ENCODE measurements at regions not wholly inside any gene's neighbourhood (a gene's known extent, or its start where the extent isn't known, plus 50 kb on each side); places are given as distances from the start of the nearest gene placed in this dataset.

DNA sequence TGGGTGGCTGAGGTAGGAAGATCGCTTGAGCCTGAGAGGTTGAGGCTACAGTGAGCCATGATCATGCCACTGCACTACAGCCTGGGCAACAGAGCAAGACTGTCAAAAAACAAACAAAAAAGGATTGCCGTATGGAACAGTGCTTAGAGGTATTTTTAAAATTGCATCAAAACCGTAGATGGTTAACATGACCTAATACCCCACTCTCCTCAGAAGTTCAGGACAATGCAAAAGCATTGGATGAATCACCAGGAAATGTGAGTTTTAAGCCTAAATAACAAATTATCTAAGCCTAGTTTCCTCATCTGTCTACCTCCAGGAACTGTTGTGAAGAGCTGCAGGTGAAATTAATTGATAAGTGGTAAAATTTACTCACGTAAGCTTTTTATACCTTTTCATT lies 123.8 kb upstream of the ID4 start:
- intact Hi-C loops (cut with micrococcal nuclease): no loop called here
- BruUV-seq (replicated peaks): no TSS peak
- no peak overlapping the region for H2AFZ ChIP-seq (ENCODE audit: low read depth, low read length, poor library complexity, severe bottlenecking)
- ChIA-PET CTCF (no interaction called here), POLR2A (no interaction called here), RAD21 (ENCODE audit: low non-redundant PET in 1 of 2, low total read pairs in 2 of 2, uncharacterized antibody in 2 of 2, unreplicated experiment in 2 of 2) (no interaction called here)
- H3K36me3 ChIP-seq (ENCODE audit: control insufficient read depth in 1 of 2, insufficient read depth in 2 of 2, low read length in 2 of 2): no peaks in the 10 kb centered on the region
- TF ChIP-seq CEBPB (IDR thresholded peaks at IDR 0.05; ENCODE audit: low read depth): no peak
- TF ChIP-seq EZH2 (IDR thresholded peaks at IDR 0.05): no peak
- no peak for TF ChIP-seq EGR1 (IDR thresholded peaks at IDR 0.05; ENCODE audit: low read depth)
- TF ChIP-seq, protein P1, sequence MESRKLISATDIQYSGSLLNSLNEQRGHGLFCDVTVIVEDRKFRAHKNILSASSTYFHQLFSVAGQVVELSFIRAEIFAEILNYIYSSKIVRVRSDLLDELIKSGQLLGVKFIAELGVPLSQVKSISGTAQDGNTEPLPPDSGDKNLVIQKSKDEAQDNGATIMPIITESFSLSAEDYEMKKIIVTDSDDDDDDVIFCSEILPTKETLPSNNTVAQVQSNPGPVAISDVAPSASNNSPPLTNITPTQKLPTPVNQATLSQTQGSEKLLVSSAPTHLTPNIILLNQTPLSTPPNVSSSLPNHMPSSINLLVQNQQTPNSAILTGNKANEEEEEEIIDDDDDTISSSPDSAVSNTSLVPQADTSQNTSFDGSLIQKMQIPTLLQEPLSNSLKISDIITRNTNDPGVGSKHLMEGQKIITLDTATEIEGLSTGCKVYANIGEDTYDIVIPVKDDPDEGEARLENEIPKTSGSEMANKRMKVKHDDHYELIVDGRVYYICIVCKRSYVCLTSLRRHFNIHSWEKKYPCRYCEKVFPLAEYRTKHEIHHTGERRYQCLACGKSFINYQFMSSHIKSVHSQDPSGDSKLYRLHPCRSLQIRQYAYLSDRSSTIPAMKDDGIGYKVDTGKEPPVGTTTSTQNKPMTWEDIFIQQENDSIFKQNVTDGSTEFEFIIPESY (IDR thresholded peaks at IDR 0.05; ENCODE audit: extremely low read depth, insufficient replicate concordance, low read length): no peak
- TF ChIP-seq SIN3A (IDR thresholded peaks at IDR 0.05; ENCODE audit: low read depth): no peak
- no peak for TF ChIP-seq POLR2A (IDR thresholded peaks at IDR 0.05; ENCODE audit: borderline replicate concordance, extremely low read depth, insufficient read depth, insufficient read length)
- TF ChIP-seq TCF7L2 (IDR thresholded peaks at IDR 0.05; ENCODE audit: borderline replicate concordance, extremely low read depth, insufficient read depth, insufficient read length): no peak
- TF ChIP-seq, protein P2, sequence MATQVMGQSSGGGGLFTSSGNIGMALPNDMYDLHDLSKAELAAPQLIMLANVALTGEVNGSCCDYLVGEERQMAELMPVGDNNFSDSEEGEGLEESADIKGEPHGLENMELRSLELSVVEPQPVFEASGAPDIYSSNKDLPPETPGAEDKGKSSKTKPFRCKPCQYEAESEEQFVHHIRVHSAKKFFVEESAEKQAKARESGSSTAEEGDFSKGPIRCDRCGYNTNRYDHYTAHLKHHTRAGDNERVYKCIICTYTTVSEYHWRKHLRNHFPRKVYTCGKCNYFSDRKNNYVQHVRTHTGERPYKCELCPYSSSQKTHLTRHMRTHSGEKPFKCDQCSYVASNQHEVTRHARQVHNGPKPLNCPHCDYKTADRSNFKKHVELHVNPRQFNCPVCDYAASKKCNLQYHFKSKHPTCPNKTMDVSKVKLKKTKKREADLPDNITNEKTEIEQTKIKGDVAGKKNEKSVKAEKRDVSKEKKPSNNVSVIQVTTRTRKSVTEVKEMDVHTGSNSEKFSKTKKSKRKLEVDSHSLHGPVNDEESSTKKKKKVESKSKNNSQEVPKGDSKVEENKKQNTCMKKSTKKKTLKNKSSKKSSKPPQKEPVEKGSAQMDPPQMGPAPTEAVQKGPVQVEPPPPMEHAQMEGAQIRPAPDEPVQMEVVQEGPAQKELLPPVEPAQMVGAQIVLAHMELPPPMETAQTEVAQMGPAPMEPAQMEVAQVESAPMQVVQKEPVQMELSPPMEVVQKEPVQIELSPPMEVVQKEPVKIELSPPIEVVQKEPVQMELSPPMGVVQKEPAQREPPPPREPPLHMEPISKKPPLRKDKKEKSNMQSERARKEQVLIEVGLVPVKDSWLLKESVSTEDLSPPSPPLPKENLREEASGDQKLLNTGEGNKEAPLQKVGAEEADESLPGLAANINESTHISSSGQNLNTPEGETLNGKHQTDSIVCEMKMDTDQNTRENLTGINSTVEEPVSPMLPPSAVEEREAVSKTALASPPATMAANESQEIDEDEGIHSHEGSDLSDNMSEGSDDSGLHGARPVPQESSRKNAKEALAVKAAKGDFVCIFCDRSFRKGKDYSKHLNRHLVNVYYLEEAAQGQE (IDR thresholded peaks at IDR 0.05; ENCODE audit: low read depth): no peak
- no peak for TF ChIP-seq FOSL1 (IDR thresholded peaks at IDR 0.05; ENCODE audit: low read depth)
- no peak for TF ChIP-seq RAD21 (IDR thresholded peaks at IDR 0.05; ENCODE audit: low read depth)
- no peak for TF ChIP-seq EZH2phosphoT487 (IDR thresholded peaks at IDR 0.05; ENCODE audit: borderline replicate concordance)
- TF ChIP-seq ZFX (IDR thresholded peaks at IDR 0.05): no peak
- no peak for TF ChIP-seq YY1 (IDR thresholded peaks at IDR 0.05; ENCODE audit: extremely low read depth, insufficient replicate concordance, low read depth, low read length)
- TF ChIP-seq, protein P3, sequence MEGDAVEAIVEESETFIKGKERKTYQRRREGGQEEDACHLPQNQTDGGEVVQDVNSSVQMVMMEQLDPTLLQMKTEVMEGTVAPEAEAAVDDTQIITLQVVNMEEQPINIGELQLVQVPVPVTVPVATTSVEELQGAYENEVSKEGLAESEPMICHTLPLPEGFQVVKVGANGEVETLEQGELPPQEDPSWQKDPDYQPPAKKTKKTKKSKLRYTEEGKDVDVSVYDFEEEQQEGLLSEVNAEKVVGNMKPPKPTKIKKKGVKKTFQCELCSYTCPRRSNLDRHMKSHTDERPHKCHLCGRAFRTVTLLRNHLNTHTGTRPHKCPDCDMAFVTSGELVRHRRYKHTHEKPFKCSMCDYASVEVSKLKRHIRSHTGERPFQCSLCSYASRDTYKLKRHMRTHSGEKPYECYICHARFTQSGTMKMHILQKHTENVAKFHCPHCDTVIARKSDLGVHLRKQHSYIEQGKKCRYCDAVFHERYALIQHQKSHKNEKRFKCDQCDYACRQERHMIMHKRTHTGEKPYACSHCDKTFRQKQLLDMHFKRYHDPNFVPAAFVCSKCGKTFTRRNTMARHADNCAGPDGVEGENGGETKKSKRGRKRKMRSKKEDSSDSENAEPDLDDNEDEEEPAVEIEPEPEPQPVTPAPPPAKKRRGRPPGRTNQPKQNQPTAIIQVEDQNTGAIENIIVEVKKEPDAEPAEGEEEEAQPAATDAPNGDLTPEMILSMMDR (IDR thresholded peaks at IDR 0.05 in 2 of 3, conservative IDR thresholded peaks at IDR 0.05 in 1 of 3; ENCODE audit: borderline replicate concordance in 1 of 3, insufficient read depth in 1 of 3, low read depth in 2 of 3, low read length in 2 of 3): no peak
- no peak for TF ChIP-seq SP1 (IDR thresholded peaks at IDR 0.05; ENCODE audit: low read depth)
- no peak for TF ChIP-seq ZNF274 (IDR thresholded peaks at IDR 0.05; ENCODE audit: low read depth, low read length)
- no peak for TF ChIP-seq ELF1 (IDR thresholded peaks at IDR 0.05; ENCODE audit: borderline replicate concordance, low read depth)
- TF ChIP-seq, protein P4, sequence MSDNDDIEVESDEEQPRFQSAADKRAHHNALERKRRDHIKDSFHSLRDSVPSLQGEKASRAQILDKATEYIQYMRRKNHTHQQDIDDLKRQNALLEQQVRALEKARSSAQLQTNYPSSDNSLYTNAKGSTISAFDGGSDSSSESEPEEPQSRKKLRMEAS (IDR thresholded peaks at IDR 0.05): no peak
- TF ChIP-seq, protein P5, sequence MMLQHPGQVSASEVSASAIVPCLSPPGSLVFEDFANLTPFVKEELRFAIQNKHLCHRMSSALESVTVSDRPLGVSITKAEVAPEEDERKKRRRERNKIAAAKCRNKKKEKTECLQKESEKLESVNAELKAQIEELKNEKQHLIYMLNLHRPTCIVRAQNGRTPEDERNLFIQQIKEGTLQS (IDR thresholded peaks at IDR 0.05): no peak
- no peak for TF ChIP-seq SRF (IDR thresholded peaks at IDR 0.05; ENCODE audit: low read depth)
- no peak for DNase-seq (ENCODE audit: low read depth, low spot score)
- peaks cover 21 to 23% of the 10 kb centered on the region in 2 experiments for H3K4me1 ChIP-seq (ENCODE audit: control insufficient read depth in 1 of 2, insufficient read depth in 2 of 2, low read length in 2 of 2)
- H3K4me2 ChIP-seq (ENCODE audit: low read length): no peak overlapping the region
- H3K9ac ChIP-seq (ENCODE audit: low read length): no peak overlapping the region
- H3K9me2 ChIP-seq (ENCODE audit: insufficient read depth): no peaks in the 10 kb centered on the region
- H4K20me1 ChIP-seq (ENCODE audit: insufficient read depth): no peaks in the 10 kb centered on the region
- no peaks in the 10 kb centered on the region for H3K27me3 ChIP-seq (ENCODE audit: insufficient read depth, low read length)
- H3K4me3 ChIP-seq (replicated peaks in 1 of 2; ENCODE audit: low read depth in 1 of 2, low read length in 2 of 2): no peak overlapping the region
- no peaks in the 10 kb centered on the region for H3K9me3 ChIP-seq (ENCODE audit: control insufficient read depth in 1 of 2, insufficient read depth in 1 of 2, low read depth in 1 of 2, low read length in 2 of 2)
- no peak overlapping the region for H3K27ac ChIP-seq (ENCODE audit: low read depth, low read length)
- no peak for ATAC-seq
- H3K79me2 ChIP-seq (ENCODE audit: insufficient read depth, low read length): no peaks in the 10 kb centered on the region
